GM21825 (cell line): ENCODE measurements at regions not wholly inside any gene's neighbourhood (a gene's known extent, or its start where the extent isn't known, plus 50 kb on each side); places are given as distances from the start of the nearest gene placed in this dataset.
"Not testable (repeated sequence)": the region's sequence is repeated elsewhere in the genome, so short reads cannot be mapped to it uniquely, and the experiment has no call there.

Source experiments
- ATAC-seq: cut with Tn5 transposase; IDR thresholded peaks from one replicate; pipeline ENCODE4 v1.9.1; 2021; ENCODE audit warnings: mild to moderate bottlenecking, moderate library complexity; ENCODE audit not compliant: unreplicated experiment

- no peak for ATAC-seq
Measured at GRCh38 chr6:11411593-11411992, 126.0 kb upstream of the TMEM170B start.

GRCh38 chr6:11410539-11411307 is 126.8 kb upstream of the TMEM170B start:
- no peak for ATAC-seq

- ATAC-seq: no peak
Measured at GRCh38 chr6:11409371-11409770, 128.2 kb upstream of the TMEM170B start.

GRCh38 chr6:11407414-11407813 is 130.1 kb upstream of the TMEM170B start:
- ATAC-seq: no peak

GRCh38 chr6:11404838-11405237 is 132.7 kb upstream of the TMEM170B start:
- ATAC-seq: no peak

GRCh38 chr6:11404081-11404480 is 133.5 kb upstream of the TMEM170B start:
- peak; percentile 62 for ATAC-seq

GRCh38 chr6:11403035-11403601 is 134.4 kb upstream of the TMEM170B start:
- no peak for ATAC-seq

- ATAC-seq: not testable (repeated sequence)
Measured at GRCh38 chr6:11402581-11402980, 135.0 kb upstream of the TMEM170B start.

GRCh38 chr6:11401954-11402353 is 135.6 kb upstream of the TMEM170B start:
- ATAC-seq: not testable (repeated sequence)

GRCh38 chr6:11398451-11399326 is 138.9 kb upstream of the TMEM170B start:
- no peak for ATAC-seq

GRCh38 chr6:11397622-11398450 is 139.7 kb upstream of the TMEM170B start:
- no peak for ATAC-seq

- ATAC-seq: no peak
Measured at GRCh38 chr6:11396860-11397259, 140.7 kb upstream of the TMEM170B start.

- peak; percentile 53 for ATAC-seq
Measured at GRCh38 chr6:11393713-11394627, 143.6 kb upstream of the TMEM170B start.

GRCh38 chr6:11392778-11393507 is 144.6 kb upstream of the TMEM170B start:
- ATAC-seq: no peak

GRCh38 chr6:11391934-11392777 is 145.4 kb upstream of the TMEM170B start:
- no peak for ATAC-seq

GRCh38 chr6:11389977-11390376 is 147.6 kb upstream of the TMEM170B start:
- ATAC-seq: no peak

- no peak for ATAC-seq
Measured at GRCh38 chr6:11388983-11389944, 148.3 kb upstream of the TMEM170B start.
